ENCODE measurements at regions not wholly inside any gene's neighbourhood (a gene's known extent, or its start where the extent isn't known, plus 50 kb on each side); places are given as distances from the start of the nearest gene placed in this dataset.

GRCh38 chr2:203804070-203804469 lies 63.5 kb upstream of the CTLA4 start:
- TF ChIP-seq CTCF (IDR thresholded peaks at IDR 0.05) (no peak), POLR2A (IDR thresholded peaks at IDR 0.05) (no peak)

All from uterus (tissue), 2 donors.